NCI-H82 treated with DMSO at 0.1 percent for 48 hours (cell line): ENCODE measurements at regions not wholly inside any gene's neighbourhood (a gene's known extent, or its start where the extent isn't known, plus 50 kb on each side); places are given as distances from the start of the nearest gene placed in this dataset.

Experiments
- DNase-seq: peaks from one replicate; lab custom pipeline; 2025; ENCODE audit not compliant: unreplicated experiment; lab: John Stamatoyannopoulos, UW

GRCh38 chr10:131017566-131018285 is 293.8 kb downstream of the TCERG1L start:
- no peak for DNase-seq

- DNase-seq = no peak
Observed at GRCh38 chr10:131018886-131019500, 292.5 kb downstream of the TCERG1L start.

GRCh38 chr10:131019696-131020095 is 291.8 kb downstream of the TCERG1L start:
- no peak for DNase-seq

GRCh38 chr10:131020775-131021174 is 290.7 kb downstream of the TCERG1L start:
- DNase-seq = no peak

- DNase-seq = no peak
Observed at GRCh38 chr10:131021246-131021895, 290.1 kb downstream of the TCERG1L start.

- DNase-seq = no peak
Observed at GRCh38 chr10:131021969-131022368, 289.6 kb downstream of the TCERG1L start.

- DNase-seq = no peak
Observed at GRCh38 chr10:131022369-131022768, 289.2 kb downstream of the TCERG1L start.

- no peak for DNase-seq
Observed at GRCh38 chr10:131022981-131023380, 288.5 kb downstream of the TCERG1L start.

GRCh38 chr10:131024259-131025131 is 287.0 kb downstream of the TCERG1L start:
- no peak for DNase-seq

GRCh38 chr10:131025333-131025732 is 286.2 kb downstream of the TCERG1L start:
- no peak for DNase-seq

GRCh38 chr10:131027256-131027655 is 284.3 kb downstream of the TCERG1L start:
- no peak for DNase-seq

GRCh38 chr10:131031346-131031745 is 280.2 kb downstream of the TCERG1L start:
- no peak for DNase-seq

- DNase-seq = no peak
Observed at GRCh38 chr10:131032329-131033165, 279.0 kb downstream of the TCERG1L start.

GRCh38 chr10:131033166-131034085 is 278.1 kb downstream of the TCERG1L start:
- no peak for DNase-seq

- no peak for DNase-seq
Observed at GRCh38 chr10:131034451-131034850, 277.1 kb downstream of the TCERG1L start.

GRCh38 chr10:131035779-131036178 is 275.7 kb downstream of the TCERG1L start:
- DNase-seq = no peak

- no peak for DNase-seq
Observed at GRCh38 chr10:131038056-131038455, 273.5 kb downstream of the TCERG1L start.

- no peak for DNase-seq
Observed at GRCh38 chr10:131041031-131041430, 270.5 kb downstream of the TCERG1L start.

- no peak for DNase-seq
Observed at GRCh38 chr10:131041441-131041840, 270.1 kb downstream of the TCERG1L start.
